GM23338 (cell line): ENCODE measurements at regions not wholly inside any gene's neighbourhood (a gene's known extent, or its start where the extent isn't known, plus 50 kb on each side); places are given as distances from the start of the nearest gene placed in this dataset.

Source experiments
- CREB1 ChIP-seq: fragments of 250-450 bp; sonication (Bioruptor Pico); IDR thresholded peaks from 2 replicates; pipeline ENCODE4 v1.5.0; 2020; ENCODE audit warnings: low read depth, mild to moderate bottlenecking, moderate library complexity
- CTCF ChIP-seq, 2 experiments: fragments of 200-600 bp in 1 of 2; sonication (generic) in 1 of 2; conservative IDR thresholded peaks; 2 replicates each; pipeline versions ENCODE4 v1.5.1 to v1.6.1; 2016 to 2017; ENCODE audit warnings: antibody characterized with exemption in 2 of 2, low read depth in 2 of 2, mild to moderate bottlenecking in 2 of 2, moderate library complexity in 1 of 2
- EZH2 ChIP-seq: fragments of 200-600 bp; sonication (generic); IDR thresholded peaks from one replicate; pipeline ENCODE4 v1.8.0; 2017; ENCODE audit warnings: antibody characterized with exemption, mild to moderate bottlenecking, low read depth; ENCODE audit not compliant: unreplicated experiment
- EZH2phosphoT487 ChIP-seq: fragments of 200-600 bp; sonication (generic); IDR thresholded peaks from one replicate; pipeline ENCODE4 v1.8.1; 2018; ENCODE audit warnings: antibody characterized with exemption; ENCODE audit not compliant: unreplicated experiment
- JUNB ChIP-seq: IDR thresholded peaks from one replicate; pipeline ENCODE4 v1.6.1; 2016; ENCODE audit warnings: antibody characterized with exemption; ENCODE audit not compliant: unreplicated experiment
- NANOG ChIP-seq: IDR thresholded peaks from 2 replicates; pipeline ENCODE4 v1.6.1; 2016; ENCODE audit warnings: antibody characterized with exemption, borderline replicate concordance
- POLR2AphosphoS5 ChIP-seq: IDR thresholded peaks from 2 replicates; pipeline ENCODE4 v1.6.1; 2016; ENCODE audit warnings: antibody characterized with exemption, low read depth
- STAT1 ChIP-seq: IDR thresholded peaks from one replicate; pipeline ENCODE4 v1.6.1; 2016; ENCODE audit warnings: antibody characterized with exemption; ENCODE audit not compliant: unreplicated experiment
- ZNF114 ChIP-seq: fragments of 250-450 bp; sonication (Bioruptor Pico); IDR thresholded peaks from 2 replicates; pipeline ENCODE4 v1.5.0; 2020; ENCODE audit warnings: mild to moderate bottlenecking, moderate library complexity
- ZNF331 ChIP-seq: fragments of 250-450 bp; sonication (Bioruptor Pico); IDR thresholded peaks from 2 replicates; pipeline ENCODE4 v1.5.0; 2020; ENCODE audit warnings: low read depth, mild to moderate bottlenecking, moderate library complexity
- ZNF462 ChIP-seq: fragments of 250-450 bp; sonication (Bioruptor Pico); IDR thresholded peaks from 2 replicates; pipeline ENCODE4 v1.5.0; 2020; ENCODE audit warnings: mild to moderate bottlenecking, moderate library complexity
- TF ChIP-seq, protein P1 (sequence below): IDR thresholded peaks from 2 replicates; pipeline ENCODE4 v1.6.1; 2016; ENCODE audit warnings: antibody characterized with exemption
- TF ChIP-seq, protein P2 (sequence below): IDR thresholded peaks from one replicate; pipeline ENCODE4 v1.6.1; 2018; ENCODE audit warnings: antibody characterized with exemption; ENCODE audit not compliant: unreplicated experiment

GRCh38 chr6:71698702-71699101 lies 187.6 kb upstream of the RIMS1 start:
- no peak for TF ChIP-seq POLR2AphosphoS5
- no peak for TF ChIP-seq CTCF (conservative IDR thresholded peaks at IDR 0.05; ENCODE audit: low read depth in 2 of 2)
- no peak for TF ChIP-seq EZH2phosphoT487
- no peak for TF ChIP-seq ZNF331
- no peak for TF ChIP-seq EZH2
- TF ChIP-seq, protein P1, sequence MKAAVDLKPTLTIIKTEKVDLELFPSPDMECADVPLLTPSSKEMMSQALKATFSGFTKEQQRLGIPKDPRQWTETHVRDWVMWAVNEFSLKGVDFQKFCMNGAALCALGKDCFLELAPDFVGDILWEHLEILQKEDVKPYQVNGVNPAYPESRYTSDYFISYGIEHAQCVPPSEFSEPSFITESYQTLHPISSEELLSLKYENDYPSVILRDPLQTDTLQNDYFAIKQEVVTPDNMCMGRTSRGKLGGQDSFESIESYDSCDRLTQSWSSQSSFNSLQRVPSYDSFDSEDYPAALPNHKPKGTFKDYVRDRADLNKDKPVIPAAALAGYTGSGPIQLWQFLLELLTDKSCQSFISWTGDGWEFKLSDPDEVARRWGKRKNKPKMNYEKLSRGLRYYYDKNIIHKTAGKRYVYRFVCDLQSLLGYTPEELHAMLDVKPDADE: no peak
- TF ChIP-seq, protein P2, sequence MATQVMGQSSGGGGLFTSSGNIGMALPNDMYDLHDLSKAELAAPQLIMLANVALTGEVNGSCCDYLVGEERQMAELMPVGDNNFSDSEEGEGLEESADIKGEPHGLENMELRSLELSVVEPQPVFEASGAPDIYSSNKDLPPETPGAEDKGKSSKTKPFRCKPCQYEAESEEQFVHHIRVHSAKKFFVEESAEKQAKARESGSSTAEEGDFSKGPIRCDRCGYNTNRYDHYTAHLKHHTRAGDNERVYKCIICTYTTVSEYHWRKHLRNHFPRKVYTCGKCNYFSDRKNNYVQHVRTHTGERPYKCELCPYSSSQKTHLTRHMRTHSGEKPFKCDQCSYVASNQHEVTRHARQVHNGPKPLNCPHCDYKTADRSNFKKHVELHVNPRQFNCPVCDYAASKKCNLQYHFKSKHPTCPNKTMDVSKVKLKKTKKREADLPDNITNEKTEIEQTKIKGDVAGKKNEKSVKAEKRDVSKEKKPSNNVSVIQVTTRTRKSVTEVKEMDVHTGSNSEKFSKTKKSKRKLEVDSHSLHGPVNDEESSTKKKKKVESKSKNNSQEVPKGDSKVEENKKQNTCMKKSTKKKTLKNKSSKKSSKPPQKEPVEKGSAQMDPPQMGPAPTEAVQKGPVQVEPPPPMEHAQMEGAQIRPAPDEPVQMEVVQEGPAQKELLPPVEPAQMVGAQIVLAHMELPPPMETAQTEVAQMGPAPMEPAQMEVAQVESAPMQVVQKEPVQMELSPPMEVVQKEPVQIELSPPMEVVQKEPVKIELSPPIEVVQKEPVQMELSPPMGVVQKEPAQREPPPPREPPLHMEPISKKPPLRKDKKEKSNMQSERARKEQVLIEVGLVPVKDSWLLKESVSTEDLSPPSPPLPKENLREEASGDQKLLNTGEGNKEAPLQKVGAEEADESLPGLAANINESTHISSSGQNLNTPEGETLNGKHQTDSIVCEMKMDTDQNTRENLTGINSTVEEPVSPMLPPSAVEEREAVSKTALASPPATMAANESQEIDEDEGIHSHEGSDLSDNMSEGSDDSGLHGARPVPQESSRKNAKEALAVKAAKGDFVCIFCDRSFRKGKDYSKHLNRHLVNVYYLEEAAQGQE: no peak
- no peak for TF ChIP-seq STAT1
- TF ChIP-seq JUNB: no peak
- no peak for TF ChIP-seq ZNF114 (CRISPR knock-in tag)
- TF ChIP-seq ZNF462 (CRISPR knock-in tag): no peak
- no peak for TF ChIP-seq CREB1 (CRISPR knock-in tag)
- TF ChIP-seq NANOG: no peak
